MCF 10A (cell line): ENCODE measurements at regions not wholly inside any gene's neighbourhood (a gene's known extent, or its start where the extent isn't known, plus 50 kb on each side); places are given as distances from the start of the nearest gene placed in this dataset.

ENCODE experiments used
- BruUV-seq: library from RNA; stranded (reverse); fragments of 400-500 nt; replicated peaks from 2 replicates; lab custom pipeline; 2021; lab: Mats Ljungman, UMichigan
- CTCF ChIA-PET: fragments of 300-600 bp; sonication (Branson Sonifier 250); formaldehyde crosslinking; extraction: SDS; loops from one replicate; lab custom pipeline; 2021; ENCODE audit warnings: antibody characterized with exemption, inconsistent platforms; lab: Yijun Ruan, JAX
- POLR2A ChIA-PET: fragments of 300-600, 350-650 bp; sonication (Branson Sonifier 250); formaldehyde crosslinking; extraction: SDS; loops from one replicate; lab custom pipeline; 2020; ENCODE audit warnings: antibody characterized with exemption, inconsistent platforms; lab: Yijun Ruan, JAX
- DNase-seq: peaks from one replicate; pipeline ENCODE4 v3.0.0-alpha.2; 2018; ENCODE audit not compliant: unreplicated experiment
- H3K27ac Mint-ChIP-seq: one replicate; pipeline ENCODE4 v1.8.0; 2022; ENCODE audit warnings: mild to moderate bottlenecking, low read depth, mixed read lengths; ENCODE audit not compliant: unreplicated experiment
- H3K27me3 Mint-ChIP-seq: one replicate; pipeline ENCODE4 v1.8.0; 2022; ENCODE audit warnings: mixed read lengths; ENCODE audit not compliant: insufficient read depth, unreplicated experiment
- H3K36me3 Mint-ChIP-seq: one replicate; pipeline ENCODE4 v1.8.0; 2022; ENCODE audit warnings: mild to moderate bottlenecking, moderate library complexity, mixed read lengths; ENCODE audit not compliant: insufficient read depth, unreplicated experiment
- H3K4me1 Mint-ChIP-seq: one replicate; pipeline ENCODE4 v1.8.0; 2022; ENCODE audit warnings: mixed read lengths; ENCODE audit not compliant: insufficient read depth, unreplicated experiment
- H3K4me3 Mint-ChIP-seq: one replicate; pipeline ENCODE4 v1.8.0; 2022; ENCODE audit warnings: mild to moderate bottlenecking, moderate library complexity, mixed read lengths; ENCODE audit not compliant: unreplicated experiment
- H3K9me3 Mint-ChIP-seq: one replicate; pipeline ENCODE4 v1.8.0; 2022; ENCODE audit warnings: mixed read lengths; ENCODE audit not compliant: unreplicated experiment
- CTCF ChIP-seq: fragments of 200-600 bp; IDR thresholded peaks from one replicate; pipeline ENCODE4 v1.8.0; 2022; ENCODE audit warnings: antibody characterized with exemption, mild to moderate bottlenecking; ENCODE audit not compliant: unreplicated experiment
- intact Hi-C: fragments of 100-400 bp; cut with micrococcal nuclease; formaldehyde crosslinking; loops from 2 replicates; pipeline ENCODE4 v1.14.1; 2022

GRCh38 chr13:22625691-22626090 lies 555.1 kb upstream of the SGCG start:
- H3K27ac Mint-ChIP-seq: no peak overlapping the region
- intact Hi-C loops: no loop called here
- no peaks in the 10 kb centered on the region for H3K4me1 Mint-ChIP-seq
- no TSS peak for BruUV-seq
- H3K36me3 Mint-ChIP-seq: no peaks in the 10 kb centered on the region
- no peaks in the 10 kb centered on the region for H3K9me3 Mint-ChIP-seq
- no peak for DNase-seq
- H3K27me3 Mint-ChIP-seq: no peaks in the 10 kb centered on the region
- ChIA-PET CTCF (no interaction called here), POLR2A (no interaction called here)
- TF ChIP-seq CTCF: no peak
- no peak overlapping the region for H3K4me3 Mint-ChIP-seq

- Mint-ChIP-seq H3K36me3 (no peaks in the 10 kb centered on the region), H3K27ac (no peak overlapping the region), H3K9me3 (peaks cover 9% of the 10 kb centered on the region), H3K4me3 (no peak overlapping the region), H3K27me3 (no peaks in the 10 kb centered on the region), H3K4me1 (no peaks in the 10 kb centered on the region)
- ChIA-PET CTCF (interaction anchor here (0.5 to 0.6 kb wide), 2 partner anchors 41 to 130 kb away, joined by 3 to 4 read pairs; no protein-coding TSS in a partner anchor), POLR2A (no interaction called here)
- no TSS peak for BruUV-seq
- intact Hi-C loops: no loop called here
- no peak for TF ChIP-seq CTCF
- DNase-seq: no peak
Observed at GRCh38 chr13:22629374-22629773, 551.4 kb upstream of the SGCG start.

- no peak for DNase-seq
- intact Hi-C loops: no loop called here
- Mint-ChIP-seq H3K9me3 (peaks cover 5% of the 10 kb centered on the region), H3K27me3 (no peaks in the 10 kb centered on the region), H3K36me3 (no peaks in the 10 kb centered on the region), H3K4me3 (no peak overlapping the region), H3K27ac (no peak overlapping the region), H3K4me1 (peaks cover 4% of the 10 kb centered on the region)
- no TSS peak for BruUV-seq
- CTCF ChIA-PET: interaction anchor here (0.8 kb wide), 1 partner anchor 421 kb away, joined by 4 read pairs; no protein-coding TSS in a partner anchor
- POLR2A ChIA-PET: no interaction called here
- TF ChIP-seq CTCF: no peak
Observed at GRCh38 chr13:22642088-22642487, 538.7 kb upstream of the SGCG start.

GRCh38 chr13:22644941-22645340 lies 535.8 kb upstream of the SGCG start:
- DNase-seq: no peak

More at GRCh38 chr13:22644941-22645340, 535.8 kb upstream of the SGCG start:
- BruUV-seq: no TSS peak
- H3K4me3 Mint-ChIP-seq: no peak overlapping the region
- no peak for TF ChIP-seq CTCF
- H3K9me3 Mint-ChIP-seq: peaks cover 5% of the 10 kb centered on the region
- no peak overlapping the region for H3K27ac Mint-ChIP-seq
- no peaks in the 10 kb centered on the region for H3K27me3 Mint-ChIP-seq
- intact Hi-C loops: no loop called here
- peaks cover 18% of the 10 kb centered on the region for H3K4me1 Mint-ChIP-seq
- ChIA-PET POLR2A (interaction anchor here (0.7 kb wide), 1 partner anchor 214 kb away, joined by 3 read pairs; no protein-coding TSS in a partner anchor), CTCF (no interaction called here)
- H3K36me3 Mint-ChIP-seq: no peaks in the 10 kb centered on the region
